ENCODE measurements at regions not wholly inside any gene's neighbourhood (a gene's known extent, or its start where the extent isn't known, plus 50 kb on each side); places are given as distances from the start of the nearest gene placed in this dataset.

- Histone ChIP-seq H3K9me2 (replicated peaks; ENCODE audit: low read length) (no peaks in the 10 kb centered on the region), H3K27me3 (ENCODE audit: low read length) (no peaks in the 10 kb centered on the region), H3F3A (ENCODE audit: low read length, unreplicated experiment) (no peaks in the 10 kb centered on the region), H3K9ac (ENCODE audit: low read length) (no peak overlapping the region), H3K79me2 (ENCODE audit: low read length) (no peaks in the 10 kb centered on the region), H4K20me1 (ENCODE audit: low read length) (no peaks in the 10 kb centered on the region), H3K36me3 (ENCODE audit: low read depth, low read length) (no peaks in the 10 kb centered on the region), H3K27ac (ENCODE audit: low read length) (no peak overlapping the region), H2AFZ (ENCODE audit: low read length) (no peak overlapping the region), H3K4me1 (ENCODE audit: insufficient read depth, low read length) (no peaks in the 10 kb centered on the region), H3K4me3 (ENCODE audit: low read length) (no peak overlapping the region), H3K9me3 (ENCODE audit: low read length) (no peaks in the 10 kb centered on the region), H3K4me2 (ENCODE audit: low read length) (no peak overlapping the region)
- POLR2A ChIA-PET (ENCODE audit: unreplicated experiment) = no interaction called here
- ATAC-seq = no peak
- DNase-seq = no peak
- no TSS peak for BruUV-seq (replicated peaks)
- TF ChIP-seq EZH2phosphoT487 (IDR thresholded peaks at IDR 0.05; ENCODE audit: borderline replicate concordance, low read length) (no peak), EZH2 (IDR thresholded peaks at IDR 0.05; ENCODE audit: low read length, unreplicated experiment) (no peak), CTCF (conservative IDR thresholded peaks at IDR 0.05; ENCODE audit: low read depth, low read length) (no peak)
- intact Hi-C loops (cut with micrococcal nuclease) = no loop called here
- CTCF ChIA-PET = no interaction called here
Measured at GRCh38 chr7:109049366-109049765, 479.7 kb downstream of the DNAJB9 start.

- H3F3A ChIP-seq (ENCODE audit: low read length, unreplicated experiment) = no peaks in the 10 kb centered on the region
- H3K36me3 ChIP-seq (ENCODE audit: low read depth, low read length) = no peaks in the 10 kb centered on the region
- H4K20me1 ChIP-seq (ENCODE audit: low read length) = no peaks in the 10 kb centered on the region
- no peak overlapping the region for H3K4me3 ChIP-seq (ENCODE audit: low read length)
- H3K9me2 ChIP-seq (replicated peaks; ENCODE audit: low read length) = no peaks in the 10 kb centered on the region
- H3K79me2 ChIP-seq (ENCODE audit: low read length) = no peaks in the 10 kb centered on the region
- POLR2A ChIA-PET (ENCODE audit: unreplicated experiment) = no interaction called here
- DNase-seq (no peak), ATAC-seq (no peak)
- H3K27me3 ChIP-seq (ENCODE audit: low read length) = no peaks in the 10 kb centered on the region
- H3K4me1 ChIP-seq (ENCODE audit: insufficient read depth, low read length) = no peaks in the 10 kb centered on the region
- intact Hi-C loops (cut with micrococcal nuclease) = no loop called here
- no peak for TF ChIP-seq EZH2phosphoT487 (IDR thresholded peaks at IDR 0.05; ENCODE audit: borderline replicate concordance, low read length)
- no peak for TF ChIP-seq EZH2 (IDR thresholded peaks at IDR 0.05; ENCODE audit: low read length, unreplicated experiment)
- TF ChIP-seq CTCF (conservative IDR thresholded peaks at IDR 0.05; ENCODE audit: low read depth, low read length) = no peak
- H2AFZ ChIP-seq (ENCODE audit: low read length) = no peak overlapping the region
- H3K9me3 ChIP-seq (ENCODE audit: low read length) = no peaks in the 10 kb centered on the region
- BruUV-seq (replicated peaks) = no TSS peak
- CTCF ChIA-PET = no interaction called here
- H3K9ac ChIP-seq (ENCODE audit: low read length) = no peak overlapping the region
- H3K27ac ChIP-seq (ENCODE audit: low read length) = no peak overlapping the region
- H3K4me2 ChIP-seq (ENCODE audit: low read length) = no peak overlapping the region
Measured at GRCh38 chr7:109059089-109059488, 489.4 kb downstream of the DNAJB9 start.

GRCh38 chr7:109062798-109063197, 493.1 kb downstream of the DNAJB9 start:
- H4K20me1 ChIP-seq (ENCODE audit: low read length) = no peaks in the 10 kb centered on the region
- TF ChIP-seq CTCF (conservative IDR thresholded peaks at IDR 0.05; ENCODE audit: low read depth, low read length) (no peak), EZH2 (IDR thresholded peaks at IDR 0.05; ENCODE audit: low read length, unreplicated experiment) (no peak), EZH2phosphoT487 (IDR thresholded peaks at IDR 0.05; ENCODE audit: borderline replicate concordance, low read length) (no peak)
- no peak overlapping the region for H3K9ac ChIP-seq (ENCODE audit: low read length)
- H3K79me2 ChIP-seq (ENCODE audit: low read length) = no peaks in the 10 kb centered on the region
- H3K9me2 ChIP-seq (replicated peaks; ENCODE audit: low read length) = no peaks in the 10 kb centered on the region
- H3K9me3 ChIP-seq (ENCODE audit: low read length) = no peaks in the 10 kb centered on the region
- no peak overlapping the region for H3K4me3 ChIP-seq (ENCODE audit: low read length)
- ChIA-PET CTCF (no interaction called here), POLR2A (ENCODE audit: unreplicated experiment) (no interaction called here)
- H3K27me3 ChIP-seq (ENCODE audit: low read length) = no peaks in the 10 kb centered on the region
- H3K4me2 ChIP-seq (ENCODE audit: low read length) = no peak overlapping the region
- H3F3A ChIP-seq (ENCODE audit: low read length, unreplicated experiment) = no peaks in the 10 kb centered on the region
- H3K4me1 ChIP-seq (ENCODE audit: insufficient read depth, low read length) = no peaks in the 10 kb centered on the region
- H3K36me3 ChIP-seq (ENCODE audit: low read depth, low read length) = no peaks in the 10 kb centered on the region
- no peak overlapping the region for H2AFZ ChIP-seq (ENCODE audit: low read length)
- intact Hi-C loops (cut with micrococcal nuclease) = no loop called here
- ATAC-seq (no peak), DNase-seq (no peak)
- no TSS peak for BruUV-seq (replicated peaks)
- H3K27ac ChIP-seq (ENCODE audit: low read length) = no peak overlapping the region

Data from PC-3 (cell line).